H1 (cell line): ENCODE measurements at regions not wholly inside any gene's neighbourhood (a gene's known extent, or its start where the extent isn't known, plus 50 kb on each side); places are given as distances from the start of the nearest gene placed in this dataset.

Experiments
- CTCF ChIA-PET: fragments of 300-600 bp; sonication (Branson Sonifier 250); formaldehyde crosslinking; loops from one replicate; lab custom pipeline; 2021; ENCODE audit not compliant: partially characterized antibody; lab: Charles Lee
- POLR2A ChIA-PET: fragments of 300-600 bp; sonication (Branson Sonifier 250); formaldehyde crosslinking; loops from one replicate; lab custom pipeline; 2021; ENCODE audit warnings: inconsistent platforms; ENCODE audit not compliant: partially characterized antibody; lab: Charles Lee
- DNase-seq, 2 experiments: peaks; one replicate each; pipeline versions ENCODE4 v3.0.0 to v3.0.0-alpha.2; 2010 to 2022; ENCODE audit warnings: low spot score in 2 of 2, low read depth in 1 of 2, mixed read lengths in 1 of 2
- FAIRE-seq: peaks from 2 replicates; lab custom pipeline; 2011; peaks lifted over from hg19 to GRCh38; lab: Jason Lieb, UNC
- H2AFZ ChIP-seq: 2 replicates; pipeline ENCODE4 v1.8.1; 2012; ENCODE audit warnings: low read length, inconsistent platforms
- H2AK5ac ChIP-seq: 2 replicates; pipeline ENCODE4 v1.6.1; 2013; ENCODE audit warnings: low read depth, low read length
- H2BK120ac ChIP-seq: replicated peaks from 2 replicates; pipeline ENCODE3; 2013; ENCODE audit warnings: low read depth, low read length, inconsistent platforms
- H2BK12ac ChIP-seq: 2 replicates; pipeline ENCODE4 v1.6.1; 2013; ENCODE audit warnings: low read depth, low read length
- H2BK15ac ChIP-seq: 2 replicates; pipeline ENCODE4 v1.6.1; 2013; ENCODE audit warnings: low read length
- H2BK20ac ChIP-seq: 2 replicates; pipeline ENCODE4 v1.6.1; 2013; ENCODE audit warnings: low read length
- H2BK5ac ChIP-seq: 2 replicates; pipeline ENCODE4 v1.6.1; 2013; ENCODE audit warnings: low read depth, low read length
- H3K14ac ChIP-seq: 2 replicates; pipeline ENCODE4 v1.6.1; 2013; ENCODE audit warnings: inconsistent platforms; ENCODE audit not compliant: insufficient read length
- H3K18ac ChIP-seq: 2 replicates; pipeline ENCODE4 v1.6.1; 2013; ENCODE audit warnings: low read length; ENCODE audit errors: extremely low read depth
- H3K23ac ChIP-seq: 2 replicates; pipeline ENCODE4 v1.6.1; 2013; ENCODE audit warnings: inconsistent platforms; ENCODE audit not compliant: insufficient read length
- H3K23me2 ChIP-seq: 2 replicates; pipeline ENCODE4 v1.6.1; 2013; ENCODE audit warnings: low read depth, low read length
- H3K27ac ChIP-seq: 2 replicates; pipeline ENCODE4 v1.6.1; 2011; ENCODE audit warnings: low read depth, low read length, inconsistent platforms
- H3K27me3 ChIP-seq, 4 experiments: replicated peaks in 1 of 4; 1 replicate in 1 of 4; 2 replicates in 3 of 4; pipeline versions ENCODE4 v1.6.1 to v1.8.1; 2011 to 2013; ENCODE audit warnings: low read length in 3 of 4, mild to moderate bottlenecking in 3 of 4, inconsistent platforms in 2 of 4, mixed read lengths in 2 of 4, moderate library complexity in 1 of 4; ENCODE audit not compliant: control insufficient read depth in 3 of 4, insufficient read depth in 3 of 4; ENCODE audit errors: extremely low read depth in 1 of 4
- H3K36me3 ChIP-seq, 4 experiments: 2 replicates each; pipeline versions ENCODE4 v1.6.1 to v1.8.1; 2011 to 2013; ENCODE audit warnings: mild to moderate bottlenecking in 4 of 4, low read length in 3 of 4, moderate library complexity in 2 of 4, control low read depth in 1 of 4, inconsistent platforms in 1 of 4; ENCODE audit not compliant: insufficient read depth in 4 of 4, control insufficient read depth in 2 of 4
- H3K4ac ChIP-seq: replicated peaks from 2 replicates; pipeline ENCODE3; 2013; ENCODE audit warnings: low read length, low read depth, mixed read lengths, inconsistent platforms; ENCODE audit not compliant: insufficient read length
- H3K4me1 ChIP-seq, 4 experiments: replicated peaks in 1 of 4; 1 replicate in 1 of 4; 2 replicates in 3 of 4; pipeline versions ENCODE4 v1.6.1 to v1.8.1; 2011 to 2013; ENCODE audit warnings: low read length in 3 of 4, inconsistent platforms in 2 of 4, mixed read lengths in 1 of 4; ENCODE audit not compliant: insufficient read depth in 4 of 4, control insufficient read depth in 3 of 4
- H3K4me2 ChIP-seq, 2 experiments: 2 replicates each; pipeline versions ENCODE4 v1.6.1 to v1.8.1; 2011 to 2013; ENCODE audit warnings: low read depth in 2 of 2, low read length in 2 of 2, control low read depth in 1 of 2, inconsistent platforms in 1 of 2, mild to moderate bottlenecking in 1 of 2; ENCODE audit not compliant: insufficient read depth in 1 of 2
- H3K4me3 ChIP-seq, 4 experiments: fragments of 200-600, 300-600 bp in 1 of 4; sonication (generic), shearing (Covaris generic), sonication (Bioruptor Twin) in 1 of 4; 2 replicates each; pipeline versions ENCODE4 v1.5.1 to v1.8.1; 2011 to 2016; ENCODE audit warnings: low read length in 4 of 4, low read depth in 3 of 4, control low read depth in 2 of 4, inconsistent platforms in 2 of 4, mild to moderate bottlenecking in 2 of 4, mixed read lengths in 1 of 4, moderate library complexity in 1 of 4; ENCODE audit not compliant: insufficient read depth in 2 of 4; ENCODE audit errors: extremely low read depth in 1 of 4
- H3K56ac ChIP-seq: replicated peaks from 2 replicates; pipeline ENCODE3; 2013; ENCODE audit warnings: low read depth, mild to moderate bottlenecking, mixed read lengths, low read length, inconsistent platforms; ENCODE audit not compliant: insufficient read length
- H3K79me1 ChIP-seq: 2 replicates; pipeline ENCODE4 v1.6.1; 2013; ENCODE audit warnings: low read depth, low read length, control low read depth
- H3K79me2 ChIP-seq, 2 experiments: 2 replicates each; pipeline versions ENCODE4 v1.6.1 to v1.8.1; 2012 to 2013; ENCODE audit warnings: low read length in 2 of 2, mild to moderate bottlenecking in 2 of 2, inconsistent platforms in 1 of 2; ENCODE audit not compliant: insufficient read depth in 2 of 2, control insufficient read depth in 1 of 2
- H3K9ac ChIP-seq, 4 experiments: replicated peaks in 1 of 4; 1 replicate in 1 of 4; 2 replicates in 3 of 4; pipeline versions ENCODE4 v1.6.1 to v1.8.1; 2011 to 2013; ENCODE audit warnings: low read depth in 3 of 4, low read length in 3 of 4, control low read depth in 2 of 4, mild to moderate bottlenecking in 2 of 4, moderate library complexity in 2 of 4, inconsistent platforms in 1 of 4; ENCODE audit errors: extremely low read depth in 1 of 4
- H3K9me3 ChIP-seq, 2 experiments: 2 replicates each; pipeline versions ENCODE4 v1.6.1 to v1.8.1; 2012 to 2013; ENCODE audit warnings: mild to moderate bottlenecking in 2 of 2, moderate library complexity in 2 of 2, control low read depth in 1 of 2, inconsistent platforms in 1 of 2, low read depth in 1 of 2, low read length in 1 of 2, mixed read lengths in 1 of 2; ENCODE audit not compliant: insufficient read depth in 2 of 2
- H4K20me1 ChIP-seq, 2 experiments: replicated peaks in 1 of 2; 2 replicates each; pipeline versions ENCODE3 to v1.8.1; 2011 to 2013; ENCODE audit warnings: inconsistent platforms in 2 of 2, low read length in 2 of 2, mild to moderate bottlenecking in 1 of 2; ENCODE audit not compliant: insufficient read depth in 2 of 2, control insufficient read depth in 1 of 2
- H4K5ac ChIP-seq: 2 replicates; pipeline ENCODE4 v1.6.1; 2013; ENCODE audit warnings: low read length, low read depth, mixed read lengths, inconsistent platforms; ENCODE audit not compliant: insufficient read length
- H4K8ac ChIP-seq: 2 replicates; pipeline ENCODE4 v1.8.0; 2013; ENCODE audit warnings: mild to moderate bottlenecking, moderate library complexity, low read length, inconsistent platforms; ENCODE audit not compliant: insufficient read depth; ENCODE audit errors: extremely low read depth
- H4K91ac ChIP-seq: replicated peaks from 2 replicates; pipeline ENCODE3; 2013; ENCODE audit warnings: low read length, mixed read lengths, inconsistent platforms; ENCODE audit not compliant: insufficient read length
- ATF3 ChIP-seq: IDR thresholded peaks from 2 replicates; pipeline ENCODE4 v1.6.1; 2011; ENCODE audit warnings: low read depth, mild to moderate bottlenecking, low read length; ENCODE audit not compliant: insufficient read depth
- CBX8 ChIP-seq: fragments of 300-800, 300-1000 bp; sonication (generic); IDR thresholded peaks from 2 replicates; pipeline ENCODE4 v1.7.1; 2016; ENCODE audit warnings: low read depth, low read length, borderline replicate concordance
- CHD1 ChIP-seq: IDR thresholded peaks from 2 replicates; pipeline ENCODE4 v1.6.1; 2012; ENCODE audit warnings: low read depth, low read length, improper control_type of control experiment
- CTBP2 ChIP-seq: IDR thresholded peaks from 2 replicates; pipeline ENCODE4 v1.7.0; 2011; ENCODE audit warnings: borderline replicate concordance, mild to moderate bottlenecking, moderate library complexity, mixed read lengths, low read length; ENCODE audit not compliant: insufficient read depth, insufficient read length
- FOSL1 ChIP-seq: IDR thresholded peaks from 2 replicates; pipeline ENCODE4 v1.6.1; 2011; ENCODE audit warnings: mild to moderate bottlenecking, low read depth, low read length, moderate library complexity; ENCODE audit not compliant: insufficient read depth
- NRF1 ChIP-seq: IDR thresholded peaks from 2 replicates; pipeline ENCODE4 v1.6.1; 2011; ENCODE audit warnings: mild to moderate bottlenecking, low read depth, low read length, improper control_type of control experiment
- PHF8 ChIP-seq: fragments of 200-600 bp; sonication (generic); conservative IDR thresholded peaks from 2 replicates; pipeline ENCODE4 v1.7.1; 2012; ENCODE audit warnings: low read depth, mild to moderate bottlenecking, inconsistent platforms, low read length, moderate library complexity
- POLR2AphosphoS5 ChIP-seq: IDR thresholded peaks from 2 replicates; pipeline ENCODE4 v1.6.1; 2011; ENCODE audit warnings: low read depth, low read length
- RXRA ChIP-seq: IDR thresholded peaks from 2 replicates; pipeline ENCODE4 v1.6.1; 2011; ENCODE audit warnings: low read depth, mild to moderate bottlenecking, low read length, moderate library complexity; ENCODE audit not compliant: insufficient read depth
- SAP30 ChIP-seq: fragments of 300-600 bp; sonication (generic); IDR thresholded peaks from 2 replicates; pipeline ENCODE4 v1.7.1; 2012; ENCODE audit warnings: low read length, moderate library complexity, mild to moderate bottlenecking, inconsistent platforms; ENCODE audit not compliant: insufficient read depth, insufficient replicate concordance
- SIN3A ChIP-seq, 2 experiments: IDR thresholded peaks in 1 of 2; conservative IDR thresholded peaks in 1 of 2; 2 replicates each; pipeline ENCODE4 v1.6.1; 2011 to 2012; ENCODE audit warnings: low read length in 2 of 2, improper control_type of control experiment in 1 of 2, low read depth in 1 of 2, mild to moderate bottlenecking in 1 of 2
- TAF1 ChIP-seq: IDR thresholded peaks from 2 replicates; pipeline ENCODE4 v1.6.1; 2011; ENCODE audit warnings: mild to moderate bottlenecking, low read depth, low read length
- TEAD4 ChIP-seq: IDR thresholded peaks from 2 replicates; pipeline ENCODE4 v1.6.1; 2012; ENCODE audit warnings: low read depth, low read length, inconsistent platforms, mixed read lengths
- YY1 ChIP-seq: IDR thresholded peaks from 2 replicates; pipeline ENCODE4 v1.6.1; 2011; ENCODE audit warnings: low read depth, mild to moderate bottlenecking, low read length
- WGBS, 2 experiments: shearing (Covaris generic) in 1 of 2; methylation state at CpG; one replicate each; pipeline versions ENCODE4 v1.1.6 to v1.1.7; 2013 to 2015; ENCODE audit warnings: low lambda C conversion rate in 2 of 2, mixed read lengths in 2 of 2, inconsistent platforms in 1 of 2, low coverage in 1 of 2, missing lambda C conversion rate in 1 of 2; ENCODE audit not compliant: insufficient replicate concordance in 2 of 2, insufficient coverage in 1 of 2, insufficient read length in 1 of 2; ENCODE audit errors: extremely low coverage in 1 of 2, missing lambda C conversion rate in 1 of 2; 5-methylcytosine and 5-hydroxymethylcytosine counted together

GRCh38 chr17:33421933-33422332 lies 128.8 kb upstream of the ASIC2 start:
- Histone ChIP-seq H2BK12ac (no peak overlapping the region), H3K23ac (no peak overlapping the region), H4K5ac (no peak overlapping the region), H2AFZ (no peak overlapping the region), H3K18ac (no peak overlapping the region), H4K8ac (no peak overlapping the region), H3K27me3 (no peaks in the 10 kb centered on the region), H3K79me1 (no peaks in the 10 kb centered on the region), H3K14ac (no peak overlapping the region), H4K20me1 (no peaks in the 10 kb centered on the region), H3K27ac (no peak overlapping the region), H2BK15ac (no peak overlapping the region), H3K36me3 (no peaks in the 10 kb centered on the region), H3K79me2 (no peaks in the 10 kb centered on the region), H3K9me3 (no peaks in the 10 kb centered on the region), H3K4me3 (no peak overlapping the region), H3K4me2 (no peak overlapping the region), H3K4me1 (no peaks in the 10 kb centered on the region), H3K9ac (no peak overlapping the region), H3K4ac (no peak overlapping the region), H2AK5ac (no peak overlapping the region), H2BK120ac (no peak overlapping the region), H2BK5ac (no peak overlapping the region), H3K56ac (no peak overlapping the region), H4K91ac (no peak overlapping the region), H2BK20ac (no peak overlapping the region), H3K23me2 (no peaks in the 10 kb centered on the region)
- ChIA-PET CTCF (interaction anchor here (0.7 to 1.0 kb wide), 2 partner anchors 99 to 100 kb away, joined by 3 read pairs; no protein-coding TSS in a partner anchor), POLR2A (no interaction called here)
- FAIRE-seq (no peak), DNase-seq (no peak)
- WGBS, 2 experiments, result 88% methylated on average over 3 of the region's 3 CpGs; no CpG with 5 or more reads in 1 of the 2 experiments
- TF ChIP-seq PHF8, result no peak
- no peak for TF ChIP-seq FOSL1
- TF ChIP-seq YY1, result no peak
- TF ChIP-seq TAF1, result no peak
- TF ChIP-seq CTBP2, result no peak
- no peak for TF ChIP-seq NRF1
- TF ChIP-seq RXRA, result no peak
- no peak for TF ChIP-seq ATF3
- TF ChIP-seq SAP30, result no peak
- no peak for TF ChIP-seq CBX8
- TF ChIP-seq TEAD4, result no peak
- no peak for TF ChIP-seq POLR2AphosphoS5
- no peak for TF ChIP-seq SIN3A (conservative IDR thresholded peaks at IDR 0.05 in 1 of 2, IDR thresholded peaks at IDR 0.05 in 1 of 2; ENCODE audit: low read depth in 1 of 2, low read length in 2 of 2)
- TF ChIP-seq CHD1, result no peak
